ENCODE measurements at regions not wholly inside any gene's neighbourhood (a gene's known extent, or its start where the extent isn't known, plus 50 kb on each side); places are given as distances from the start of the nearest gene placed in this dataset.

DNA sequence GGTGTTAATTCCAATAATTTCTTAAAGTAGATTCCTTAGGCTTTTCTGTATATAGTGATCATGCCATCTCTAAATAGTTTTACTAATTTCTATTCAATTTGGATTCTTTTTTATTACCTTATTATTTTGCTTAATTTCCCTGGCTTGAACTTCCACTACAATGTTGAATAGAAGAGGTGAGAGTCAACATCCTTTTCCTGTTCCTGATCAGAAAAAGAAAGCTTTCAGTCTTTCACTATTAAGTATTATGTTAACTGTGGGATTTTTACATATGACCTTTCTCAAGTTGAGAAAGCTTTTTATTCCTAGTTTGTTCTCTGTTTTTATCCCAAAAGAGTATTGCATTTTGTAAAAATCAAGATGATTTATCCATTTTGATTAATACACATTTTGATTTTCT is 574.5 kb upstream of the TLE4 start:
- TF ChIP-seq CEBPB (IDR thresholded peaks at IDR 0.05) (no peak), EHMT2 (IDR thresholded peaks at IDR 0.05; ENCODE audit: low read depth) (no peak)
